Endothelial cell of umbilical vein (primary cell): ENCODE measurements at regions not wholly inside any gene's neighbourhood (a gene's known extent, or its start where the extent isn't known, plus 50 kb on each side); places are given as distances from the start of the nearest gene placed in this dataset.

Experiments
- BruUV-seq: library from RNA; stranded (reverse); fragments of 400-500 nt; replicated peaks from 2 replicates; lab custom pipeline; 2021; lab: Mats Ljungman, UMichigan
- CTCF ChIA-PET: fragments of 300-600, 350-600 bp; sonication (Branson Sonifier 250); formaldehyde crosslinking; loops from one replicate; lab custom pipeline; 2021; ENCODE audit warnings: antibody characterized with exemption, inconsistent platforms; lab: Charles Lee
- POLR2A ChIA-PET: fragments of 300-600, 350-600 bp; sonication (Branson Sonifier 250); formaldehyde crosslinking; loops from one replicate; lab custom pipeline; 2021; ENCODE audit warnings: antibody characterized with exemption, inconsistent platforms; lab: Charles Lee
- DNase-seq: peaks from one replicate; pipeline ENCODE4 v3.0.0-alpha.2; 2011; ENCODE audit warnings: low read depth, low spot score
- FAIRE-seq: peaks from 2 replicates; lab custom pipeline; 2011; peaks lifted over from hg19 to GRCh38; lab: Jason Lieb, UNC
- H2AFZ ChIP-seq: 2 replicates; pipeline ENCODE4 v1.6.0; 2012; ENCODE audit warnings: low read depth, low read length, control low read depth, inconsistent platforms
- H3K27ac ChIP-seq: 2 replicates; pipeline ENCODE4 v1.5.1; 2011; ENCODE audit warnings: low read depth, mild to moderate bottlenecking, control low read depth, low read length, moderate library complexity; ENCODE audit not compliant: insufficient read depth
- H3K27me3 ChIP-seq, 2 experiments: 2 replicates each; pipeline versions ENCODE4 v1.6.0 to v1.6.1; 2011; ENCODE audit warnings: low read length in 2 of 2, mixed read lengths in 1 of 2; ENCODE audit not compliant: control insufficient read depth in 2 of 2, insufficient read depth in 2 of 2
- H3K36me3 ChIP-seq, 2 experiments: 2 replicates in 1 of 2; 3 replicates in 1 of 2; pipeline ENCODE4 v1.5.1; 2011; ENCODE audit warnings: low read length in 2 of 2, mild to moderate bottlenecking in 1 of 2, moderate library complexity in 1 of 2; ENCODE audit not compliant: control insufficient read depth in 2 of 2, insufficient read depth in 2 of 2; ENCODE audit errors: extremely low read depth in 1 of 2
- H3K4me1 ChIP-seq: 3 replicates; pipeline ENCODE4 v1.5.1; 2011; ENCODE audit warnings: mild to moderate bottlenecking, low read length; ENCODE audit not compliant: control insufficient read depth, insufficient read depth; ENCODE audit errors: extremely low read depth
- H3K4me2 ChIP-seq: 2 replicates; pipeline ENCODE4 v1.6.1; 2011; ENCODE audit warnings: low read length, control low read depth, mixed read lengths; ENCODE audit not compliant: insufficient read depth
- H3K4me3 ChIP-seq, 3 experiments: fragments of 200-600 bp in 1 of 3; sonication (generic), shearing (Covaris generic) in 1 of 3; replicated peaks in 1 of 3; 2 replicates each; pipeline ENCODE4 v1.5.1; 2011 to 2016; ENCODE audit warnings: control low read depth in 3 of 3, low read length in 3 of 3, mild to moderate bottlenecking in 2 of 3, inconsistent platforms in 1 of 3, low read depth in 1 of 3, moderate library complexity in 1 of 3; ENCODE audit not compliant: insufficient read depth in 1 of 3
- H3K79me2 ChIP-seq: 2 replicates; pipeline ENCODE4 v1.6.0; 2012; ENCODE audit warnings: low read length, inconsistent platforms; ENCODE audit not compliant: control insufficient read depth, insufficient read depth
- H3K9ac ChIP-seq: replicated peaks from 2 replicates; pipeline ENCODE3; 2011; ENCODE audit warnings: low read length, control low read depth; ENCODE audit not compliant: insufficient read depth; ENCODE audit errors: extremely low read depth
- H3K9me1 ChIP-seq: replicated peaks from 3 replicates; pipeline ENCODE4 v1.6.0; 2011; ENCODE audit warnings: mild to moderate bottlenecking, low read length; ENCODE audit not compliant: control insufficient read depth, insufficient read depth; ENCODE audit errors: extremely low read depth
- H3K9me3 ChIP-seq: replicated peaks from 2 replicates; pipeline ENCODE4 v1.5.1; 2012; ENCODE audit warnings: low read length, inconsistent platforms; ENCODE audit not compliant: control insufficient read depth, insufficient read depth
- H4K20me1 ChIP-seq: replicated peaks from 2 replicates; pipeline ENCODE3; 2011; ENCODE audit warnings: mild to moderate bottlenecking, low read length; ENCODE audit not compliant: control insufficient read depth, insufficient read depth; ENCODE audit errors: extremely low read depth
- CTCF ChIP-seq, 2 donors: IDR thresholded peaks; 1 replicate in 1 of 2; 2 replicates in 1 of 2; pipeline ENCODE4 v1.5.1; 2011; ENCODE audit warnings: low read length in 2 of 2, mild to moderate bottlenecking in 2 of 2, moderate library complexity in 2 of 2, control low read depth in 1 of 2, inconsistent platforms in 1 of 2, low read depth in 1 of 2; ENCODE audit not compliant: insufficient read depth in 1 of 2; ENCODE audit errors: extremely low read depth in 1 of 2
- EZH2 ChIP-seq: IDR thresholded peaks from 2 replicates; pipeline ENCODE4 v1.6.1; 2012; ENCODE audit warnings: borderline replicate concordance, low read depth, mild to moderate bottlenecking, moderate library complexity, low read length, inconsistent platforms; ENCODE audit not compliant: severe bottlenecking
- FOS ChIP-seq: IDR thresholded peaks from 2 replicates; pipeline ENCODE4 v1.6.1; 2011; ENCODE audit warnings: mild to moderate bottlenecking, low read length, moderate library complexity, borderline replicate concordance; ENCODE audit not compliant: insufficient read depth
- GATA2 ChIP-seq: IDR thresholded peaks from 2 replicates; pipeline ENCODE4 v1.7.0; 2011; ENCODE audit warnings: low read depth, mild to moderate bottlenecking, moderate library complexity, mixed read lengths, low read length; ENCODE audit not compliant: insufficient read length, insufficient read depth
- JUN ChIP-seq: IDR thresholded peaks from 2 replicates; pipeline ENCODE4 v1.6.1; 2011; ENCODE audit warnings: borderline replicate concordance, low read depth; ENCODE audit not compliant: insufficient read length, insufficient read depth
- MAX ChIP-seq: IDR thresholded peaks from 2 replicates; pipeline ENCODE4 v1.6.1; 2011; ENCODE audit not compliant: insufficient read depth, insufficient read length
- MYC ChIP-seq: IDR thresholded peaks from one replicate; pipeline ENCODE4 v1.6.1; 2011; ENCODE audit warnings: mild to moderate bottlenecking, low read depth, low read length
- POLR2A ChIP-seq: IDR thresholded peaks from 2 replicates; pipeline ENCODE4 v1.6.1; 2012; ENCODE audit warnings: low read depth, mild to moderate bottlenecking, control low read depth, low read length
- POLR2AphosphoS5 ChIP-seq: IDR thresholded peaks from 2 replicates; pipeline ENCODE4 v1.6.1; 2012; ENCODE audit warnings: low read depth, mild to moderate bottlenecking, control low read depth, low read length, moderate library complexity; ENCODE audit not compliant: insufficient read depth
- dilution Hi-C: fragments of 300-500 bp; cut with MboI; formaldehyde crosslinking; loops from one replicate; pipeline ENCODE4 v1.15.0; 2019; ENCODE audit warnings: low sequenced_read_pairs; ENCODE audit not compliant: extremely low pct_ligation_motif_present
- intact Hi-C: fragments of 100-400 bp; cut with micrococcal nuclease; formaldehyde crosslinking; loops from one replicate; pipeline ENCODE4 v1.10.0; 2022

- ChIA-PET CTCF (no interaction called here), POLR2A (no interaction called here)
- no peak for FAIRE-seq
- Histone ChIP-seq H3K27ac (no peak overlapping the region), H3K4me2 (no peak overlapping the region), H3K9ac (no peak overlapping the region), H3K36me3 (no peaks in the 10 kb centered on the region), H3K27me3 (no peaks in the 10 kb centered on the region), H3K79me2 (no peaks in the 10 kb centered on the region), H3K4me1 (no peaks in the 10 kb centered on the region), H3K4me3 (no peak overlapping the region), H2AFZ (no peak overlapping the region), H3K9me1 (no peaks in the 10 kb centered on the region), H4K20me1 (no peaks in the 10 kb centered on the region), H3K9me3 (no peaks in the 10 kb centered on the region)
- dilution Hi-C loops = no loop called here
- no TSS peak for BruUV-seq
- TF ChIP-seq FOS = no peak
- TF ChIP-seq GATA2 = no peak
- TF ChIP-seq POLR2AphosphoS5 = no peak
- TF ChIP-seq POLR2A = no peak
- no peak for TF ChIP-seq EZH2
- no peak for TF ChIP-seq MYC
- DNase-seq = no peak
- intact Hi-C loops = loop anchor here (10.0 kb wide), 1 partner anchor 177 kb away; no protein-coding TSS in a partner anchor
Measured at GRCh38 chr1:58258082-58258481, 288.4 kb downstream of the OMA1 start.

GRCh38 chr1:58257003-58257402 lies 289.5 kb downstream of the OMA1 start:
- dilution Hi-C loops = no loop called here
- BruUV-seq = no TSS peak

More at GRCh38 chr1:58257003-58257402, 289.5 kb downstream of the OMA1 start:
- Histone ChIP-seq H3K27ac (no peak overlapping the region), H3K79me2 (no peaks in the 10 kb centered on the region), H4K20me1 (no peaks in the 10 kb centered on the region), H3K27me3 (no peaks in the 10 kb centered on the region), H3K4me2 (no peak overlapping the region), H3K9me1 (no peaks in the 10 kb centered on the region), H3K9me3 (no peaks in the 10 kb centered on the region), H3K9ac (no peak overlapping the region), H3K36me3 (no peaks in the 10 kb centered on the region), H3K4me1 (no peaks in the 10 kb centered on the region), H2AFZ (no peak overlapping the region), H3K4me3 (no peak overlapping the region)
- no peak for TF ChIP-seq GATA2
- no peak for TF ChIP-seq MAX
- no peak for TF ChIP-seq FOS
- TF ChIP-seq JUN = no peak
- TF ChIP-seq CTCF (IDR thresholded peaks at IDR 0.05; ENCODE audit: extremely low read depth in 1 of 2, insufficient read depth in 1 of 2, low read depth in 1 of 2, low read length in 2 of 2) = no peak
- no peak for TF ChIP-seq POLR2AphosphoS5
- TF ChIP-seq MYC = no peak
- TF ChIP-seq POLR2A = no peak
- no peak for TF ChIP-seq EZH2
- FAIRE-seq (no peak), DNase-seq (no peak)
- ChIA-PET POLR2A (no interaction called here), CTCF (no interaction called here)
- intact Hi-C loops = loop anchor here (10.0 kb wide), 1 partner anchor 178 kb away; no protein-coding TSS in a partner anchor
